ENCODE measurements at regions not wholly inside any gene's neighbourhood (a gene's known extent, or its start where the extent isn't known, plus 50 kb on each side); places are given as distances from the start of the nearest gene placed in this dataset.
"Not testable (repeated sequence)": the region's sequence is repeated elsewhere in the genome, so short reads cannot be mapped to it uniquely, and the experiment has no call there.

DNA sequence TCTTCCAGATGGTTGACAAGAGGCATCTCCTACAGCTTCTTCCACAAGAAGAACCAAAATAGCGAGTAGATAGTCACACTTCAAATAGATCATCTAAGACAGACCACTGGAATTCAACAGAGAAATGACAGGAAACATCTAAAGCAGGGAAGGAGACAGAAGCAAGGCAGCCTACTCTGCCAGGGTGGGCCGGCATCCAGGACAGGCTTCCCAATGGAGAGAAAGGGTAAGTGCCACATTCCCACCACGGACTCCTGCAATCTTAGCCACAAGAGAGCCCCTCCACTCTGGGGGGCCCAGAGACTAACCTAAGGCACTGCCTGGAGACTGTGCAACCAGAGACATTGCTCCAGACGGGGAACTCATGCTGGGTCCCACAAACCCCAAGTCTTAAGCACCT lies 154.5 kb downstream of the NDUFA12 start:
- H4K20me1 ChIP-seq (ENCODE audit: insufficient read depth, low read depth, low read length), result no peaks in the 10 kb centered on the region

GRCh38 chr12:94845110-94845509 lies 158.4 kb downstream of the NDUFA12 start:
- Histone ChIP-seq H3K9me3 (ENCODE audit: low read length) (no peaks in the 10 kb centered on the region), H4K20me1 (ENCODE audit: insufficient read depth, low read depth, low read length) (no peaks in the 10 kb centered on the region), H3K79me2 (ENCODE audit: low read length) (no peaks in the 10 kb centered on the region), H3K27ac (ENCODE audit: low read length) (no peak overlapping the region), H3K9ac (ENCODE audit: low read length) (no peak overlapping the region), H3K4me2 (ENCODE audit: low read depth, low read length, poor library complexity, severe bottlenecking) (no peak overlapping the region), H3K9me2 (replicated peaks; ENCODE audit: insufficient read depth, low read length) (no peaks in the 10 kb centered on the region), H3K4me1 (ENCODE audit: low read length) (no peaks in the 10 kb centered on the region), H2AFZ (ENCODE audit: low read length) (no peak overlapping the region), H3K36me3 (ENCODE audit: insufficient read depth, low read length) (no peaks in the 10 kb centered on the region), H3K27me3 (ENCODE audit: low read length) (no peaks in the 10 kb centered on the region), H3K4me3 (ENCODE audit: low read length) (no peak overlapping the region)
- no peak for DNase-seq

More for the DNA sequence above, 154.5 kb downstream of the NDUFA12 start:
- no peak overlapping the region for H3K27ac ChIP-seq (ENCODE audit: low read length)
- H3K4me3 ChIP-seq (ENCODE audit: low read length), result no peak overlapping the region
- H3K27me3 ChIP-seq (ENCODE audit: low read length), result no peaks in the 10 kb centered on the region
- no peaks in the 10 kb centered on the region for H3K36me3 ChIP-seq (ENCODE audit: insufficient read depth, low read length)
- H3K9me2 ChIP-seq (replicated peaks; ENCODE audit: insufficient read depth, low read length), result no peaks in the 10 kb centered on the region
- no peak for DNase-seq
- no peaks in the 10 kb centered on the region for H3K79me2 ChIP-seq (ENCODE audit: low read length)
- H3K4me2 ChIP-seq (ENCODE audit: low read depth, low read length, poor library complexity, severe bottlenecking), result no peak overlapping the region
- no peaks in the 10 kb centered on the region for H3K9me3 ChIP-seq (ENCODE audit: low read length)
- no peak overlapping the region for H2AFZ ChIP-seq (ENCODE audit: low read length)
- no peak overlapping the region for H3K9ac ChIP-seq (ENCODE audit: low read length)
- H3K4me1 ChIP-seq (ENCODE audit: low read length), result no peaks in the 10 kb centered on the region; the same call in 1 of the 2 replicates

GRCh38 chr12:94844452-94844851 lies 159.0 kb downstream of the NDUFA12 start:
- Histone ChIP-seq H3K79me2 (ENCODE audit: low read length) (no peaks in the 10 kb centered on the region), H2AFZ (ENCODE audit: low read length) (no peak overlapping the region), H3K9ac (ENCODE audit: low read length) (no peak overlapping the region), H3K36me3 (ENCODE audit: insufficient read depth, low read length) (no peaks in the 10 kb centered on the region), H3K27ac (ENCODE audit: low read length) (no peak overlapping the region), H4K20me1 (ENCODE audit: insufficient read depth, low read depth, low read length) (no peaks in the 10 kb centered on the region), H3K4me1 (ENCODE audit: low read length) (peaks cover under 1% of the 10 kb centered on the region; the same call in 1 of the 2 replicates), H3K27me3 (ENCODE audit: low read length) (no peaks in the 10 kb centered on the region), H3K9me3 (ENCODE audit: low read length) (no peaks in the 10 kb centered on the region), H3K9me2 (replicated peaks; ENCODE audit: insufficient read depth, low read length) (no peaks in the 10 kb centered on the region), H3K4me3 (ENCODE audit: low read length) (no peak overlapping the region), H3K4me2 (ENCODE audit: low read depth, low read length, poor library complexity, severe bottlenecking) (no peak overlapping the region)
- no peak for DNase-seq

DNA sequence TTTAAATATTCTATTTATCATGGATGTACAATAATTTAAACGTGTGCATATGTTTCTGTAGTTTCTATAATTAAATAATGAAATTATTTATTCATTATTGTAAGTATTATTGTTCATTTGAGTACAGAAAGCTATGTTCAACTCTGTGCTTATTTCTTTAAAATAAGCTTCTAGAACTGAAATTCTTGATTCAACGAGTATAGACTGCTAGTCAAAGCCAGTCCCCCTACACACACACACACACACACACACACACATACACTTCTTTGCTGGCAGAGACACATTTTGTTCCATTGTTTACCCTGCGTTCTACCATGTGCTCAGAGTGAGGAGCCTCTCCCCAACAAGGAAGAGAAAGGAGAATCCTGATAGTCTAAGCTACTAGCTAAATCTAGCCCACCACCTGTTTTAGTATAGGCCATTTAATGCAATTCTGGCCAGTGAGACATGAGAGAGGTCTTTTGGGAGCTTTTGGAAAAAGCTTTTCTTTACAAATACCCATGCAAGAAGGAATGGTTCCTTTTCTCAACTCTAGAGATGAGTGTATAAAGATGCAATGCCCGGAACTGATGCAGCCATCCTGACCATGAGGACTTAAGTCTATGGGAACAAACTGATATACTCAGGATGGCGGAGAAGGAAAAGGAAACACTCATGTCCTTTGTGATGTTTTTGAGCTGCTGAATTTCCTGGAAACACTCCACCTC lies 161.4 kb downstream of the NDUFA12 start:
- Histone ChIP-seq H4K20me1 (ENCODE audit: insufficient read depth, low read depth, low read length) (no peaks in the 10 kb centered on the region), H2AFZ (ENCODE audit: low read length) (no peak overlapping the region)

GRCh38 chr12:94841177-94841576 lies 162.3 kb downstream of the NDUFA12 start:
- no peak overlapping the region for H3K27ac ChIP-seq (ENCODE audit: low read length)
- no peaks in the 10 kb centered on the region for H3K27me3 ChIP-seq (ENCODE audit: low read length)
- H3K9me2 ChIP-seq (replicated peaks; ENCODE audit: insufficient read depth, low read length), result no peaks in the 10 kb centered on the region
- no peak overlapping the region for H3K9ac ChIP-seq (ENCODE audit: low read length)
- no peak overlapping the region for H3K4me2 ChIP-seq (ENCODE audit: low read depth, low read length, poor library complexity, severe bottlenecking)
- peaks cover 4% of the 10 kb centered on the region; the same call in 1 of the 2 replicates for H3K4me1 ChIP-seq (ENCODE audit: low read length)
- no peaks in the 10 kb centered on the region for H3K36me3 ChIP-seq (ENCODE audit: insufficient read depth, low read length)
- H4K20me1 ChIP-seq (ENCODE audit: insufficient read depth, low read depth, low read length), result no peaks in the 10 kb centered on the region
- no peaks in the 10 kb centered on the region for H3K79me2 ChIP-seq (ENCODE audit: low read length)
- H3K4me3 ChIP-seq (ENCODE audit: low read length), result no peak overlapping the region
- no peak overlapping the region for H2AFZ ChIP-seq (ENCODE audit: low read length)
- H3K9me3 ChIP-seq (ENCODE audit: low read length), result no peaks in the 10 kb centered on the region
- DNase-seq, result no peak

More for the DNA sequence above, 161.4 kb downstream of the NDUFA12 start:
- no peaks in the 10 kb centered on the region for H3K9me3 ChIP-seq (ENCODE audit: low read length)
- H3K9ac ChIP-seq (ENCODE audit: low read length), result no peak overlapping the region
- DNase-seq, result no peak
- H3K4me3 ChIP-seq (ENCODE audit: low read length), result no peak overlapping the region
- no peaks in the 10 kb centered on the region for H3K79me2 ChIP-seq (ENCODE audit: low read length)
- no peaks in the 10 kb centered on the region for H3K36me3 ChIP-seq (ENCODE audit: insufficient read depth, low read length)
- peaks cover 4% of the 10 kb centered on the region; the same call in 1 of the 2 replicates for H3K4me1 ChIP-seq (ENCODE audit: low read length)
- H3K27ac ChIP-seq (ENCODE audit: low read length), result no peak overlapping the region
- H3K9me2 ChIP-seq (replicated peaks; ENCODE audit: insufficient read depth, low read length), result no peaks in the 10 kb centered on the region
- H3K27me3 ChIP-seq (ENCODE audit: low read length), result no peaks in the 10 kb centered on the region
- H3K4me2 ChIP-seq (ENCODE audit: low read depth, low read length, poor library complexity, severe bottlenecking), result no peak overlapping the region

- H3K27me3 ChIP-seq (ENCODE audit: low read length), result no peaks in the 10 kb centered on the region
- H3K9me2 ChIP-seq (replicated peaks; ENCODE audit: insufficient read depth, low read length), result no peaks in the 10 kb centered on the region
- no peaks in the 10 kb centered on the region for H4K20me1 ChIP-seq (ENCODE audit: insufficient read depth, low read depth, low read length)
- no peaks in the 10 kb centered on the region for H3K9me3 ChIP-seq (ENCODE audit: low read length)
- no peak overlapping the region for H3K9ac ChIP-seq (ENCODE audit: low read length)
- no peaks in the 10 kb centered on the region for H3K79me2 ChIP-seq (ENCODE audit: low read length)
- no peaks in the 10 kb centered on the region for H3K36me3 ChIP-seq (ENCODE audit: insufficient read depth, low read length)
- no peak overlapping the region for H2AFZ ChIP-seq (ENCODE audit: low read length)
- H3K4me1 ChIP-seq (ENCODE audit: low read length), result peaks cover 4% of the 10 kb centered on the region; the same call in 1 of the 2 replicates
- DNase-seq, result no peak
- H3K27ac ChIP-seq (ENCODE audit: low read length), result no peak overlapping the region
- no peak overlapping the region for H3K4me2 ChIP-seq (ENCODE audit: low read depth, low read length, poor library complexity, severe bottlenecking)
- no peak overlapping the region for H3K4me3 ChIP-seq (ENCODE audit: low read length)
Observed at GRCh38 chr12:94839347-94839746, 164.2 kb downstream of the NDUFA12 start.

GRCh38 chr12:94836952-94837670 lies 166.4 kb downstream of the NDUFA12 start:
- not testable (repeated sequence) for DNase-seq; H3K9ac ChIP-seq (ENCODE audit: low read length); H3K79me2 ChIP-seq (ENCODE audit: low read length)

GRCh38 chr12:94834036-94834625 lies 169.4 kb downstream of the NDUFA12 start:
- no peak overlapping the region for H3K4me3 ChIP-seq (ENCODE audit: low read length)
- peaks cover 14% of the 10 kb centered on the region for H3K4me1 ChIP-seq (ENCODE audit: low read length)
- no peak overlapping the region for H2AFZ ChIP-seq (ENCODE audit: low read length)
- no peak for DNase-seq
- no peaks in the 10 kb centered on the region for H3K27me3 ChIP-seq (ENCODE audit: low read length)
- no peak overlapping the region for H3K9ac ChIP-seq (ENCODE audit: low read length)
- no peaks in the 10 kb centered on the region for H3K79me2 ChIP-seq (ENCODE audit: low read length)
- H3K9me2 ChIP-seq (replicated peaks; ENCODE audit: insufficient read depth, low read length), result no peaks in the 10 kb centered on the region
- no peak overlapping the region for H3K27ac ChIP-seq (ENCODE audit: low read length)
- no peaks in the 10 kb centered on the region for H3K36me3 ChIP-seq (ENCODE audit: insufficient read depth, low read length)
- no peak overlapping the region for H3K4me2 ChIP-seq (ENCODE audit: low read depth, low read length, poor library complexity, severe bottlenecking)
- no peaks in the 10 kb centered on the region for H3K9me3 ChIP-seq (ENCODE audit: low read length)
- no peaks in the 10 kb centered on the region for H4K20me1 ChIP-seq (ENCODE audit: insufficient read depth, low read depth, low read length)

More at GRCh38 chr12:94836952-94837670, 166.4 kb downstream of the NDUFA12 start:
- not testable (repeated sequence) for H2AFZ ChIP-seq (ENCODE audit: low read length); H3K9me3 ChIP-seq (ENCODE audit: low read length); H3K4me3 ChIP-seq (ENCODE audit: low read length); H3K27ac ChIP-seq (ENCODE audit: low read length); H3K36me3 ChIP-seq (ENCODE audit: insufficient read depth, low read length); H3K4me1 ChIP-seq (ENCODE audit: low read length); H3K4me2 ChIP-seq (ENCODE audit: low read depth, low read length, poor library complexity, severe bottlenecking); H3K27me3 ChIP-seq (ENCODE audit: low read length); H3K9me2 ChIP-seq (replicated peaks; ENCODE audit: insufficient read depth, low read length); H4K20me1 ChIP-seq (ENCODE audit: insufficient read depth, low read depth, low read length)
